ENCODE measurements at regions not wholly inside any gene's neighbourhood (a gene's known extent, or its start where the extent isn't known, plus 50 kb on each side); places are given as distances from the start of the nearest gene placed in this dataset.

DNA sequence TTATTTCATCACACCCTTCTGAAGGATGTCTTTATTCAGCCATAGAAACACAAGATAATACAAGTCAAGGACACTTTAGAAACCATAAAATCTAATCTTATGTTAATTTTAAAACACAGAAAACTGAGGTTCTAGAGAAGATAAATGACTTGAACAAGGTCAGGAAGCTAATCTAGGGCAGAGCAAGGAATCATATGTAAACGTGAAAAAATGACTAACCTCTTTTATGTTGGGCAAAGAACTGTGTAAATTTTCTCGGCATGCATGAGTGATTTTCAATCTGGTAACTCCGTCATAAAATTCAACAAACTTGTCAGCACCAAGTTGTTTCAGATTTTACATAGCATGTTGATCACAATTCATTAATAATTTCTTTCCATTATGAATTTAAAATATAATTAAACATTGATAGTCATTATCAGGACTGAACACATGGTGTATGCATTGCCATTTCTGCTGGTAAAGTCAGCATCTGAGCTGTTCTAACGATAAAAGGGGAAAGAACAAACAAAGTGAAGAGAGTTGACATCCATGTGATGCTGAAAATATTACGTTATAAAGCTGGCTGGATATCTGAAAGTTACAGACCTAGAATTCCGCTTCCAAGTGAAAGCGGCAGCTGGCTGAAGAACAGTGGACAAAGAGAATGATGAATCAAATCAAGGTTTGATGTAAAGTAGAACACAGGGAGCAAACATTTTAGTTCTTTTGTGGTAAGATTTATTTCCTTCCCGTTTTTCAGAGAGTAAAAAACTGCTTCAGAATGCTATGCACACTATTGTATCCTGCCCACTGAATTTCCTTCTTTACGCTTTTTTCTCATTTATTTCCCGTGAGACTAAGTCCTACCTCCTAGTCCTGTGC lies 1037.4 kb upstream of the TMPRSS15 start:
- TF ChIP-seq, protein P1, sequence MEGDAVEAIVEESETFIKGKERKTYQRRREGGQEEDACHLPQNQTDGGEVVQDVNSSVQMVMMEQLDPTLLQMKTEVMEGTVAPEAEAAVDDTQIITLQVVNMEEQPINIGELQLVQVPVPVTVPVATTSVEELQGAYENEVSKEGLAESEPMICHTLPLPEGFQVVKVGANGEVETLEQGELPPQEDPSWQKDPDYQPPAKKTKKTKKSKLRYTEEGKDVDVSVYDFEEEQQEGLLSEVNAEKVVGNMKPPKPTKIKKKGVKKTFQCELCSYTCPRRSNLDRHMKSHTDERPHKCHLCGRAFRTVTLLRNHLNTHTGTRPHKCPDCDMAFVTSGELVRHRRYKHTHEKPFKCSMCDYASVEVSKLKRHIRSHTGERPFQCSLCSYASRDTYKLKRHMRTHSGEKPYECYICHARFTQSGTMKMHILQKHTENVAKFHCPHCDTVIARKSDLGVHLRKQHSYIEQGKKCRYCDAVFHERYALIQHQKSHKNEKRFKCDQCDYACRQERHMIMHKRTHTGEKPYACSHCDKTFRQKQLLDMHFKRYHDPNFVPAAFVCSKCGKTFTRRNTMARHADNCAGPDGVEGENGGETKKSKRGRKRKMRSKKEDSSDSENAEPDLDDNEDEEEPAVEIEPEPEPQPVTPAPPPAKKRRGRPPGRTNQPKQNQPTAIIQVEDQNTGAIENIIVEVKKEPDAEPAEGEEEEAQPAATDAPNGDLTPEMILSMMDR (IDR thresholded peaks at IDR 0.05 in 4 of 5, conservative IDR thresholded peaks at IDR 0.05 in 1 of 5): no peak
- no peak for TF ChIP-seq POLR2A (IDR thresholded peaks at IDR 0.05)

Data from gastrocnemius medialis (tissue), 4 donors.